ENCODE measurements at regions not wholly inside any gene's neighbourhood (a gene's known extent, or its start where the extent isn't known, plus 50 kb on each side); places are given as distances from the start of the nearest gene placed in this dataset.

- Histone ChIP-seq H3K4me3 (ENCODE audit: low read length) (no peak overlapping the region), H3K27ac (ENCODE audit: low read length) (no peak overlapping the region), H3K4me1 (ENCODE audit: low read length) (no peaks in the 10 kb centered on the region), H4K20me1 (ENCODE audit: insufficient read depth, low read length) (no peaks in the 10 kb centered on the region), H3K4me2 (ENCODE audit: low read length) (no peak overlapping the region), H3K79me2 (ENCODE audit: low read length) (no peaks in the 10 kb centered on the region), H3K9ac (ENCODE audit: low read length) (no peak overlapping the region), H2AFZ (ENCODE audit: low read depth, low read length) (no peak overlapping the region), H3K36me3 (replicated peaks; ENCODE audit: low read depth, low read length) (no peaks in the 10 kb centered on the region), H3K9me3 (ENCODE audit: insufficient read depth, low read length) (no peaks in the 10 kb centered on the region), H3K27me3 (ENCODE audit: low read depth, low read length) (no peaks in the 10 kb centered on the region)
- no peak for TF ChIP-seq EZH2phosphoT487 (IDR thresholded peaks at IDR 0.05; ENCODE audit: low read depth)
- TF ChIP-seq CTCF (IDR thresholded peaks at IDR 0.05; ENCODE audit: low read depth, low read length), result no peak
Observed at GRCh38 chr14:101406921-101407320, 154.4 kb upstream of the DIO3 start.

GRCh38 chr14:101407328-101407727, 154.0 kb upstream of the DIO3 start:
- Histone ChIP-seq H3K4me3 (ENCODE audit: low read length) (no peak overlapping the region), H4K20me1 (ENCODE audit: insufficient read depth, low read length) (no peaks in the 10 kb centered on the region), H3K27ac (ENCODE audit: low read length) (no peak overlapping the region), H2AFZ (ENCODE audit: low read depth, low read length) (no peak overlapping the region), H3K27me3 (ENCODE audit: low read depth, low read length) (no peaks in the 10 kb centered on the region), H3K4me2 (ENCODE audit: low read length) (no peak overlapping the region), H3K4me1 (ENCODE audit: low read length) (no peaks in the 10 kb centered on the region), H3K9me3 (ENCODE audit: insufficient read depth, low read length) (no peaks in the 10 kb centered on the region), H3K36me3 (replicated peaks; ENCODE audit: low read depth, low read length) (no peaks in the 10 kb centered on the region), H3K9ac (ENCODE audit: low read length) (no peak overlapping the region), H3K79me2 (ENCODE audit: low read length) (no peaks in the 10 kb centered on the region)
- no peak for TF ChIP-seq EZH2phosphoT487 (IDR thresholded peaks at IDR 0.05; ENCODE audit: low read depth)
- TF ChIP-seq CTCF (IDR thresholded peaks at IDR 0.05; ENCODE audit: low read depth, low read length), result no peak

GRCh38 chr14:101408077-101408831, 153.0 kb upstream of the DIO3 start:
- Histone ChIP-seq H3K27ac (ENCODE audit: low read length) (no peak overlapping the region), H3K36me3 (replicated peaks; ENCODE audit: low read depth, low read length) (no peaks in the 10 kb centered on the region), H3K4me2 (ENCODE audit: low read length) (no peak overlapping the region)

GRCh38 chr14:101409006-101409543, 152.2 kb upstream of the DIO3 start:
- Histone ChIP-seq H4K20me1 (ENCODE audit: insufficient read depth, low read length) (no peaks in the 10 kb centered on the region), H3K4me3 (ENCODE audit: low read length) (no peak overlapping the region), H2AFZ (ENCODE audit: low read depth, low read length) (no peak overlapping the region), H3K4me2 (ENCODE audit: low read length) (no peak overlapping the region), H3K27me3 (ENCODE audit: low read depth, low read length) (no peaks in the 10 kb centered on the region), H3K27ac (ENCODE audit: low read length) (no peak overlapping the region), H3K79me2 (ENCODE audit: low read length) (no peaks in the 10 kb centered on the region), H3K36me3 (replicated peaks; ENCODE audit: low read depth, low read length) (no peaks in the 10 kb centered on the region), H3K4me1 (ENCODE audit: low read length) (no peaks in the 10 kb centered on the region), H3K9ac (ENCODE audit: low read length) (no peak overlapping the region), H3K9me3 (ENCODE audit: insufficient read depth, low read length) (no peaks in the 10 kb centered on the region)
- TF ChIP-seq EZH2phosphoT487 (IDR thresholded peaks at IDR 0.05; ENCODE audit: low read depth) (no peak), CTCF (IDR thresholded peaks at IDR 0.05; ENCODE audit: low read depth, low read length) (no peak)

More at GRCh38 chr14:101408077-101408831, 153.0 kb upstream of the DIO3 start:
- Histone ChIP-seq H2AFZ (ENCODE audit: low read depth, low read length) (no peak overlapping the region), H3K27me3 (ENCODE audit: low read depth, low read length) (no peaks in the 10 kb centered on the region), H3K9me3 (ENCODE audit: insufficient read depth, low read length) (no peaks in the 10 kb centered on the region), H3K4me1 (ENCODE audit: low read length) (no peaks in the 10 kb centered on the region), H3K79me2 (ENCODE audit: low read length) (no peaks in the 10 kb centered on the region), H4K20me1 (ENCODE audit: insufficient read depth, low read length) (no peaks in the 10 kb centered on the region), H3K4me3 (ENCODE audit: low read length) (no peak overlapping the region), H3K9ac (ENCODE audit: low read length) (no peak overlapping the region)
- TF ChIP-seq EZH2phosphoT487 (IDR thresholded peaks at IDR 0.05; ENCODE audit: low read depth), result no peak

Measured in OCI-LY3 (cell line).